Right renal pelvis (tissue), 4 donors: ENCODE measurements at regions not wholly inside any gene's neighbourhood (a gene's known extent, or its start where the extent isn't known, plus 50 kb on each side); places are given as distances from the start of the nearest gene placed in this dataset.

Source experiments
- DNase-seq, 4 donors: peaks; one replicate each; pipeline ENCODE4 v3.0.0-alpha.2; 2013; ENCODE audit warnings: low read depth in 4 of 4, low spot score in 3 of 4, missing footprints in 1 of 4

DNA sequence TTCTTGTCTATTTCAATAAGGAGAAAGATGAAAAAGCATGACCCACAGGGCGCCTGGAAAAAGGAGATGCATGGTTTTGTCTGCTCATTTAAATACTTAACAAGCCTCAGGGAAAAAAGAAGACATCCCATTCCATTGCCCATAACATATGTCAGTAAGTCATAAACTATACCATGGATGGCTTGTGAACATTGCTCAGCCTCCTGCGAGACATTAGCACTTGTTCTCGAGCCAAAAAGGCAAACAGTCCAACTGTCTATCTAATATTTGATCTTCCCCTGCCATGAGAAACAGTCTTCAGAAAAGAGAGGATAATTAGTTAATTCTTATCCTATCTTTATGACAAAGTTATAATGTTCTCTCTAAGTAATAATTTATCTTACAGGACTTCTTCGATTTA is 527.4 kb downstream of the HACE1 start:
- DNase-seq: no peak

DNA sequence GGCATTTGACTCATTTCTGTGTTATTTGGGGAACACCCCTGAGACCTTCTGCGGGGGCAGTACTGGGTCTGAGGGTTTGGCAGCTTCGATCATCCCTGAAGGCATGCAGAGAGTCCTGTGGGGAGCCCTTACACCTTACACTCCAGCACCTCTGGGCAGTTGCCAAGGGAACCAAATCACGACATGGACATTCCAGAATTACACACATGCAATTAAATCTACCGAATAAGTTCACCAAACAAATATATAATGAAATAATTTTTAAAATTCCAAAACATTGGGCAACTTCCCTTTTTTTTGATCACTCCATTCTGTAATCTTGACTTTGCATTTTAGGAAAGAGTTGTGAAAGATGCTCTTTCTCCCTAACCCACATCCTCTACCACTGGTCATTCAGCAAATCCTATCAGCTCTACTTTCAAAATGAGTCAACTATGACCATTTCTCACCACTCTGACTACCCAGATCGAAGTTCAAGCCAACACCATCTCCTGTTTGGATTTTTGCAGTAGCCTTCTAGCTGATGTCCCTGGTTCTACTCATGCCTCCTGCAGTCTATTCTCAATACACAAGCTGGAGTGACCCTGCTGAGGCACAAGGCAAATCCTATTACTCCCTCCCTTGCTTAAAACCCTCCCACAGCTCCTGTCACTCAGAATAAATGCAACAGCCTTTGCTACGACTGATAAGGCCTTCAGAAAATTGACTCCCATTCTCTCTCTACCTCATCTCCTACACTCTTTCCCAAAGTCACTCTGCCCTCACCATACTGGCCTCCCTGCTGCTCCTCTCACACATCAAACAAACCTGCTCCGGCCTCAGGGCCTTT is 533.3 kb downstream of the HACE1 start:
- no peak for DNase-seq

DNA sequence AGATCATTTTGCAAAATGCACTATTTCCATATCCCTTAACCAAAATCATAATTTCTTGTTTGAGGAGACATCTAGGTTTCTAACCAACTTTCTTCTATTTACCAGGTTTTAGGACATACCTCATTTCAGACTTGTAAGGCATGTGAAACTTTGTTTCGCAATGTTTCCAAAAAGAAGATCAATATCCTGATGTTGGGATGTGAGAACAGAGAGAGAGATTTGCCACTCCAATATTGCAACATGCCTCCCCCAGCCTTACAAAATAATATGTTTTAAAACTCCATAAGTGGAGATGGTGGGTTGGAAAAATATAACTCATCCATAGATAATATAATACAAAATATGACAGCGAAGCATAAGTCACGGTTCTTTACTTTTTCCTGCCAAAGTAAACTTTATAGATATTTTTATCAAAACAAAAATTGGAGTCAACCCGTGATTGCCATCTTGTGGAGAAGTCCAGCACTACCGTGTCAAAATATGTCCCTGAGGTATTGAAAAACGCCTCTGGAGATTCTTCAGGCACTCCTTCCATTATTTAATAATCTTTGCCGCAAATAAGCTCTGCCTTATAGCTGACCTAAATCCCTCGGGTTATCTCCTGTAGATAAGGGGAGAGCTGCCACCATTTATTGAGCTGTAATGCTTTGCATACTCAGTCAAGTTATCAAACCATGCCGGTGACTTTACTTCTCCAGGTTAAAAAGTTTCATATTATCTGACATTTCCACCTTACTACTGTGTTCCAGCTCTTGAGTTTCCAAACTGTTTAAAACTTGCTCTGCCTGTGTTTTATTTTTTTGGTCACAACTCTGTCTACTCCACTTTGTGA is 534.2 kb downstream of the HACE1 start:
- peak in 3 of 4 donors; percentile 5 to 11 (median 5) for DNase-seq

DNA sequence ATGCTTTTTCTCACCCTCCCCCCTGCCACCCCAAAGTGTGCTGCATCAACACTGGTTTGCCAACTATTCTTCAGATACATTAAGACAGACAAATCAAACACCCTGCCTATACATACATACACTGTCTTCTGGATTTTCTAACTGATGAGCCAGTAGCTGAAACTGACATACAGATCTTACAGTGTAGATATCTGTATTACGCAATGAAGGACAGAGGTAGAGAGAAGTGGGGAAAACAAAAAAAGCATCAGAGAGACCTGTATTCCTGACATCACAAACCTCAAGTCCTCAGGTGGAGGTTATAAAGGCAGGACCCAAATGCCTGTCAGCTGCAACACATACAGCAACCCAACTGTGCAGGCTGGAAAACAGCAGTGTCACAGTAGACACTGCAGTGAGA is 535.4 kb downstream of the HACE1 start:
- DNase-seq: no peak

DNA sequence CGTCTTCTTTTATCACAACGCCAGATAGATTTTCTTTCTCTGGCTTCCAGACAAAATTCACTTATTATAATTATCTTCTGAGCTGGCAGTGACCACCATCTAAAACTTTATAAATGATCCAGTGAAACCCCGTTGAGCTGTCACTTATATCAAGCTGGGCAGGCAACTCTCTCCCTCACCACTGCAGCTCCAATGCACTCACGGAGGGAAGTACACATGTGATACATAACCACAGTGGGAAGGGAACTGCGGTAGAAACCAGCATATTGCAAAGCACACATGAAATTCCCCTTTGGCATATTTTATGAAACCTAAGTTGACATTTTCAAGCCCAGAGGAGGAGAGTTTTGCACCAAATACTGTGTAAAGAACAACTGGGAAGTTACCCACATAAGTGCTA is 536.9 kb downstream of the HACE1 start:
- no peak for DNase-seq

DNA sequence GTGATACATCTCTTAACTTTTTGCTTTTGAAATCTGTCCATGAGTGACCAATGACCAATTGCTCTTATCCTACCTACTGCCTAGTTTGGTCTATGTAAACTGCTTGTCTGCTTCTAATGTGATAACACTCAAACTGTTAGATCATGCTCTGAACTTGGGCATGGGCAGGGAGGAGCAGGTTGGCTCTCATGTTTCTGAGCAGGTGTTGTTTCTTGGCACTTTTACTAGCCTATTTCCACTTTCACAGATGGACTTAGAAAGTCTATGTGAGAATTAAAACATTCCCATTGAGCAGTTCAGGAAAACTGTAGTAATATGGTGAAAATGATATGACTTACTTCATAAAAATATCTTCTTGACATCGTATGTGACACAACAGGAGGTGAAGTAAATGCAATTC is 538.4 kb downstream of the HACE1 start:
- no peak for DNase-seq

DNA sequence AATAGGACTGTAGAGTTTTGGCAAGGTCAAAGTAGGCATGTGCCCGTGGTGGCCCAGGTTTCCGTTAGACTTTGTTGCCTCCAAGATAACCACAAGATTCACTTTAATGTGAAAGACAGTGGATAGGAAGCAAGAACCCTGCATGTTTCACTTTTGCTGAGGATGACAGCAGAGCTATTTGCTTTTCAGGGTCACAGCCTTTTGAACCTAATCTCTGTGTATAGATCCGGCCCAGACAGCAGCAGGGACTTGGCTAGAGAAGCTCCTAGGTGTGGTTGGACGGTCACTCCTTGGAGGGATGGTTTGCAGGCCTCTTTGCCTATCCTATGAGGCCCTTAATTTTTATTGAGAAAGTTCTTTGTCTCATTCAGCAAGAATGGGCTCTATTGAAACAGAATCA is 538.8 kb downstream of the HACE1 start:
- no peak for DNase-seq

DNA sequence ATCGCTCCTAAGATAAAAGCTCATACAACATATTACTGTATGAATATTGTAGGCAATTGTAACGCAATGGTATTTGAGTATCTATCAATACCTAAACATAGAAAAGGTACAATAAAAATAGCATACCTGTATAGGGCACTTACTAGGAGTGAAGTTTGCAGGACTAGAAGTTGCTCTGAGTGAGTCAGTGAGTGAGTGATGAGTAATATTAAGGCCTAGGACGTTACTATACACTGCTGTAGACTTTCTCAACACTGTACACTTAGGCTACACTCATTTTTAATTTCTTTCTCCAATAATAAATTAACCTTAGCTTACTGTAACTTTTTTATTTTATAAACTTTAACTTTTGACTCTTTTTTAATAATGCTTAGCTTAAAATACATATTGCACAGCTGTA is 546.9 kb downstream of the HACE1 start:
- no peak for DNase-seq

DNA sequence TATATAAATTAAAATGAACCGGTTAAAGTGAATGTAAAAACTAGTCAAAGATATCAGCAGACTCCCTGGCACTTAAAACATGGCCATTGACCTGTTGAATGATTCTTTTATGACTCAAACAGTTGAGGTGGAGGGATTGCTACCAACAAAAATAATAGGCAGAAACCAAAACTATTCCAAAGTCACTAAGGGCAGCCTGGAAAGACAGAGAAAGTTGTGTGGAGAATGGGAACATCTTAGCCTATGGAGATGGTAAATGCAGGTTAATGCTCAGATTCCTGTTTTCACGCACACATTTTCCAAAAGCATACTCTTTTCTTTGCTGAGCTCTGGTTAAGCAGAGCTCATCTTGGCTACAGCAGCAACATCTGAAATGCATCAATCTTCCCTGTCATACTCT is 553.5 kb downstream of the HACE1 start:
- no peak for DNase-seq

DNA sequence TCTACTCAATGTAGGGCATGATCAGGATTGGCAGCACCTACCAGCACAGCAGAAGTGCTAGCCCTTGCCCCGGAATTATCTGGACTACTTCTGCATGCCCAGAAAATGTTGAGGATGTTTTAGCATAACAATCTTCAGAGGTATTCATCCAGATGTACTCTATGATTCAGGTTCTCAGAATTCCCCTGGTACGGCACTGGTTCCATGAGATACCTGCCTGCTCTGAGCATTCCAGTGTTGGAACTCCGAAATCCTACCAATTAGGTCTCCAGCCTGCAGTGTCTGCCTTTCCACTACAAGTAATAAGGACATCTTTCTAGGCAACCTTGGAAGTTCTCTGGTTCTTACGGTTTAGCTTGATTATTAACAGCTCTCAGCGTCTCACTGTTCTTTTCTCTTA is 554.5 kb downstream of the HACE1 start:
- no peak for DNase-seq

DNA sequence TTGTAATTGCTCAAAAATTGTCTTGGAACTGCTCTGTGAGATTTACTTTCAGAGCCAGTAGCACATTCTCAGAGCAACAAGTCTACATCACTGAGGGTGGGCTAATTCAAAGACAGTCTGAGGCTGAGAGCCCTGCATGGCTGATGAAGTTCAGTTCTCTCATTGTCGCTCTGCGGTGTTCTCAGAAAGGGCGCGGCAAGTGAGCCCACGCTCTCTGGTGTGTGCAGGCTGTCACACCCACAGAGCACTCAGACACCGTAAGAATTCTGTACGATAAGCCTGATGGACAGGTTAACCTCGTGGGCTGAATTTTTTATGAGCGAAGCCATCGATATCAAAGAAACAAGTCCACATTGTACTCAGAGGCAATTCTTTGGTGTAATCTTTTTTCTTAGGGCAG is 557.8 kb downstream of the HACE1 start:
- no peak for DNase-seq

DNA sequence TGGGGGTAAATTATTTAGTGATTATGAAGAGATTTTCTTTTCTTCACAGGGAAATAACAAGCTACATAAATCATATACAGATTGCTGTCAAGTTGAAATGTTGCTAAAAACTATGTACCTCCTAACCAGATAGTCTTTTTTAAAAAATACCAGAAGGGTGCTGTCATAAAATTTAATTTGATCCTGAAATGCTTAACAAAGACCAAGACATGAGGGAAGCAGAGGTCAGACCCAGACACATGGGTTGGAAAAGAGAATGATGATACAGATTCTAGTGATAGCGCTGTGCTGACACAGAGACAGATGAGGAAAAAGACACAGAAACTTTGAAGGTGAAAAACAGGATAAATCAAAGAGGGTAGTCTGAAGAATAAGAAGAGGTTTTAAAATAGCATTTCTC is 573.1 kb downstream of the HACE1 start:
- DNase-seq: no peak

DNA sequence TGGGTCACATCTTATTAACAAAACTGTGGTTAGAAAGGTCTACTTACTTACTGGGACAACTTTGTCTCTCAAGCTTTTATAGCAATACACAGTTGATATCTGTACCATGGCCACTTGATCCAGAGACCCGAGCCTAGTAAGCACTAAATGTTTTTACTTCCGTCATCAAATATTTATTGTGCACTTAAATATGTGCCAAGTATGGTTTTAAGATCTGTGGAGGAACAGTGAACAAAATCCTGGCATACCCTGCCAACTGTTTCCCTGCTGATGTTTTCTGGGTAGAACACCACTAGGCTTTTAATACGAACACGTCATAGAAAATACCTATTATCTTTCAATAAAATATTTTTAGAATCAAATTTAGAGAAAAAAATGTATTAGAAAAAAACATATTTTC is 574.8 kb downstream of the HACE1 start:
- DNase-seq: no peak

DNA sequence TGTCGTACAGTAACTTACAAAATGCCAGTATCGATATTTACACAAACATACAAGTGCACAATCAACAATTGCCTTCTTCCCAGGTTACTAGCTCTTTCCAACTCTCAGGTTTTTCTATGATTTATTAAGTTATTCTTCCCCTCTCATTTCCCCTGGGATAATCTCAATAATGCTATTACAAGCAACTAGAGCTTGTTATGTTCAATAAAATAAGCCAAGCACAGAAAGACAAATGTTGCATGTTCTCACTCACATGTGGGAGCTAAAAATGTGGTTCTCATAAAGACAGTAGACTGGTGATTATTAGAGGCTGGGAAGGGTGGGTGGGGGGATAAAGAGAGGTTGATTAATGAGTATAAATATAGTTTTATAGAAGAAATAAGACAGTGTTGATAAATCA is 577.1 kb downstream of the HACE1 start:
- DNase-seq: no peak

DNA sequence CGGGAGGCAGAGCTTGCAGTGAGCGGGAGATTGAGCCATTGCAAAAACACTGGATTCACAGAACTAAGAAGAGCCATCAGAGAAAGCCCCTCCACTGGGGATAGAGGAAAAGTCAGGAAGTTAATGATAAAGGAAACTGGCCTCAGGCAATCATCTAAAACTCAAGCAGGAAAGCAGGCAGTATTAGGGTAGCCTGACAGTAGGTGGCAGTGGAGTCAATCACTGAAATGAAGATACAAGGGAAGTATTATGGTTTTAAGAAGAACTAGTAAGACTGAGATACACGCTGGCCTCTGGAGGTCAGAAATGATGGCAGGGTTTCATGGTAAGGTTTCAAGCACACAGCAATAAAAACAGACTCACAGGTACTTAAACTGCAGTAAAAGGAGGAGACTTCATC is 578.3 kb downstream of the HACE1 start:
- DNase-seq: no peak

DNA sequence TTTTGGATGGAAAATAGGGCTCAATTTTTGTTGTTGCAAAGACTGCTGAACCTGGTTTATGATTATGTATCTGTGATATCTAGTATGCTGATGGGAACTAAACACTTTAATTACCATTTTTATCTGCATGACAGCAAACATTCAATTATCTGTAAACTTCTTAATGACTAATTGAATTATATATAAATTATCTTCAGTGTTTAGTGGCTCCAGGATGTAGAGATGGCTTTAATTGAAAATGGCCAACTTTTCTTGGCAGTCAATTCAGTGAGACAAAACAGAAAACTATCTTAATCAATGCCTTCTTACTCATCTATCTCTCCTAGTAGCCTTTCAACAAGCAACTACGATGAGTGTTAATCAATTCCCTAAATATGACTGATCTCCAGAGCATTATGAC is 591.3 kb downstream of the HACE1 start:
- DNase-seq: no peak

DNA sequence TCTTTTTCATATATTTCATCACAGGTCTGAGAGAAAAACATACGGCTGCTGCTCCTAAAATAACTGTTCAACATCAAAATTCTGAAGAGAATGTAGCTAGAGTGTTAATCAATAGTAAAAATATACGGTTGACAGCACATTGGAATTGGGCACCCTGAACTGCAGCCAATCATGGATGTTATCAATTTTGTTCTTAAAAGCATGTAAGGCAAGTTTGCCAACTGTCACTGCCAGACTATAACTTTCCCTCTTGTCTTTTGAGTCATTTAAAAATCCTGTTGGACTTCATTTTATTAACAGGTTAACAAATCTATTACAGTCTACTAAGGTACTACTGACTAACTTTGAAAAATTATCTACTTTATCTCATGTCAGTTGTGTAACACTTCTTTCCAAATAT is 592.8 kb downstream of the HACE1 start:
- DNase-seq: no peak

DNA sequence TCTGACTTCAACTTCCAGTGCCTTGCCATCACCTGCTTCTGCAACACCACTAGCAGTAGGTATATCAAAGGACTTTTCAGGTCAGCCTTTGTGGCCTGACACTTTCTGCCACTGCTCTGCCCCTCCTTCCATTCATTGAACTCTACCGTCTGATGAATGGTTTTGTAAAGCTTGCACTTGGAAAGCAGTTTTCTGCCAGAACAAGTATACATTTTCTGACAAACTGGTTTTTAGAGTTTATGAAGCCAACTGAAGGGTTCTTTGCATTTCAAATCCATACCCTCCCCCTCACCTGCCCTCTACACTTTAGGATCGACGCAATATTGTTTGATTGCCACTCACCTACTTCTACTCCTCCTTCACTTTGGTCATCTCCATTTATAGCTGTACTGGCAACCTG is 603.1 kb downstream of the HACE1 start:
- DNase-seq: no peak

DNA sequence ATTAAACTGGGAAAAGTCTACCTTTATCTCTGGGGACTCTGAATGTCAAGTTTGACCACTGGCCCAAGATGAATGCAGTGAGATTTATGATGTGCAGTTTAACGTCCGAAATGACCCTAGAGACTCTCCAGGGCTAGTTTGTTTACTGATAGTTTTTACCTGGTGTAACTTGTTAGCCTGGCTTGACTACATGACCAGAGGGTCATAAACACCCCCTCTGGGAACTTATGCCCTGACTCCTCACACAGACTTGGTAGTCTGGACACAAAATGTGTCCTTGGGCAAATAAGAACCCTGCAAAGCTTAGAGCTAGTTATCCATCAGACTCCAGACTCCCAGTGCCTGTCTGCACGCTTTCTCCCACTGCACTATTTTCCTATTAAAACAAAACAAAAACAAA is 606.5 kb downstream of the HACE1 start:
- DNase-seq: no peak

DNA sequence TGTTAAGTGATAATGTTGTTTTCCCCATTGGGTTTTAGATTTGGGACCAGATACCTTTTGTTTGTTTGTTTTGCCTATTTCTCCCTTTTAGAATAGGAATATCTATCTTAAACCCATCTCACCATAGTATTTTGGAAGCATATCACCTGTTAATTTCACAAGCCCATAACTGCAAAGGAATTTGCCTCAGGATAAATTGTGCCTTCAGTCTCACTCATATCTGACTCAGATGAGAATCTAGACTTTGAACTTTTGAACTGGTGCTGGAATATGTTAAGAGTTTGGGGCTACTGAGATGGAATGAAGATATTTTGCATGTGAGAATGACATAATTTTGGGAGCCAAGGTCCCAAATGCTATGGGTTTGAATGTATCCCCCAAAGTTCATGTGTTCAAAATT is 607.4 kb downstream of the HACE1 start:
- no peak for DNase-seq

DNA sequence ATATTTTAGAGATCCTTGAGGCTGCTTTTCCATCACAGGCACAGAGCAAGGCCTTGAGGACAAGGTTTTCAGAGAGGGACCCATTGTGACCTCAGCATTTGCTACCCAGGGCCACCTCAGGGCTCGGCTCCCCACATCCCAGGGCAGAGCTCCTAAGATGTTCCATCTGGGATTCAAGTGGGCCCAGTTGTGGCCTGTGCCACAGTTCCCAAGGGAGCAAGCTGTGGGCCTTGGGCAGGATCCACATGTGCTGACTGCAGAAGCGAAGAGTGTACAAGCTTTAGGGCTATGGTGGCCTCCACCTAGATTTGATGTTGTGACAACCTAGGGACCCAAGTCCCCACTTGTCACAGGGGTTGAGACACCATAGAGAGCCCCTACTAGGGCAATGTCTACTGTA is 608.1 kb downstream of the HACE1 start:
- no peak for DNase-seq

DNA sequence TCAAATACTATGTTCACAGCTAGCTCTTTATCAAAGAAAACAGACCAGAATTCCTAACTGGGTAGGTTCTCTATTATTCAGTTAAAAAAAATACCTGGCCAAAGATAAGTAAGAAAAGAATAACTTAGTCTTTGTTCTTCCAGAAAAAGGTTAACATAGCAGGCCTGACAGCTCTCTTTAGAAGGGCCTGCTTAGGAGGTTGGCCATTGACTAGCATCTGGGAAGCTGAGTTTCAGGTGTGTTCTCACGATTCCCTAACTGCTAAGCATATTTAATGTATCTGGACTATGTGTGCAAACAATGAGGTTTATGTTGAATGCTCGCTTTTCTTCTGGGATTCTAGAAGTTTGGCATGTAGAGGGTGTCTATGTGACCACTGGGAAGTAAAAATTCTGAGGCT is 618.9 kb downstream of the HACE1 start:
- no peak for DNase-seq
